Peyer's patch (tissue), 4 donors: ENCODE measurements at regions not wholly inside any gene's neighbourhood (a gene's known extent, or its start where the extent isn't known, plus 50 kb on each side); places are given as distances from the start of the nearest gene placed in this dataset.

Experiments
- CTCF ChIP-seq, 6 experiments: fragments of 450-650 bp in 4 of 6; fragments of 200-600 bp in 2 of 6; sonication (generic) in 1 of 6; IDR thresholded peaks; one replicate each; pipeline ENCODE4 v1.5.1; 2017 to 2019; ENCODE audit warnings: antibody characterized with exemption in 6 of 6, mild to moderate bottlenecking in 3 of 6, moderate library complexity in 1 of 6
- POLR2A ChIP-seq, 2 donors: fragments of 450-650 bp; IDR thresholded peaks; one replicate each; pipeline ENCODE4 v1.5.1; 2017; ENCODE audit warnings: antibody characterized with exemption in 2 of 2, mild to moderate bottlenecking in 2 of 2, moderate library complexity in 2 of 2

GRCh38 chr14:40398981-40399380 lies 966.7 kb upstream of the FBXO33 start:
- TF ChIP-seq CTCF (IDR thresholded peaks at IDR 0.05) (no peak), POLR2A (IDR thresholded peaks at IDR 0.05) (no peak)
